Gastrocnemius medialis (tissue), 4 donors: ENCODE measurements at regions not wholly inside any gene's neighbourhood (a gene's known extent, or its start where the extent isn't known, plus 50 kb on each side); places are given as distances from the start of the nearest gene placed in this dataset.

Source experiments
- POLR2A ChIP-seq, 2 donors: fragments of 450-650 bp; IDR thresholded peaks; one replicate each; pipeline ENCODE4 v1.6.1; 2017; ENCODE audit warnings: antibody characterized with exemption in 2 of 2, mild to moderate bottlenecking in 2 of 2, moderate library complexity in 2 of 2
- TF ChIP-seq, protein P1 (sequence below), 5 experiments: fragments of 450-650 bp in 3 of 5; fragments of 200-600 bp in 2 of 5; sonication (generic) in 2 of 5; IDR thresholded peaks in 4 of 5; conservative IDR thresholded peaks in 1 of 5; 1 replicate in 4 of 5; 2 replicates in 1 of 5; pipeline ENCODE4 v1.5.1; 2016 to 2019; ENCODE audit warnings: antibody characterized with exemption in 5 of 5, mild to moderate bottlenecking in 3 of 5, moderate library complexity in 3 of 5

DNA sequence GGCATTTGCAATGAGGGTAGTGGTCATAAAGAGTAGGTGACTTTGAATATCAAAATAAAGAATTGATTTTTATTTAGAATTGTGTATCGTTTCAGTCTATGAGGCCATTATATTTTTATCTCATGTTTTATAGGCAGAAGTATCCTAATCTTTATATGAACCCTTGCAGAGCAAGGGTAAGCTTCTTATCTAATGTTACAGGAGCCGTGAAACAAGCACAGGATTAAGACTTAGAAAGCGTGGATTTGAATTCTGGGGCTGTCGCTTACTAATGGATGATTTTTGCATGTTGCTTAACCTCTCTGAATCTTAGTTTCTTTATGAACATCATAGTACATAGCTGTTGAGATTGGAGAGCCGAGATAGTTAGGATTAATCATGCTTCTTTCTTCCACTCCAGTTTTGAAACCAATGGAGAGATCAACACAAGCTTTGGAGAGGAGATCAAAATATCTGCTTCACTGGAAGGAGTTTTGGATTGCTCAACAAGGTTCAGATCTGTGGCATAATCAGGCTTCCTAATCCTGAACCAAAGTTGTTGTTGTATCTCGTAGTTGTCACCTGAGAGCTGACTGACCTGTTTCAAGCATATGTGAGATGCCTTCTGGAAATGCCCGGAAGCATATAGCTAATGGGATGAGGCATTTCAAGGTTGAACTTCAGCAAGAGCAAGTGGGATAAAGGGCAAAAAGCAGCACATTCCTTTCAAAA is 166.9 kb upstream of the GK2 start:
- TF ChIP-seq, protein P1, sequence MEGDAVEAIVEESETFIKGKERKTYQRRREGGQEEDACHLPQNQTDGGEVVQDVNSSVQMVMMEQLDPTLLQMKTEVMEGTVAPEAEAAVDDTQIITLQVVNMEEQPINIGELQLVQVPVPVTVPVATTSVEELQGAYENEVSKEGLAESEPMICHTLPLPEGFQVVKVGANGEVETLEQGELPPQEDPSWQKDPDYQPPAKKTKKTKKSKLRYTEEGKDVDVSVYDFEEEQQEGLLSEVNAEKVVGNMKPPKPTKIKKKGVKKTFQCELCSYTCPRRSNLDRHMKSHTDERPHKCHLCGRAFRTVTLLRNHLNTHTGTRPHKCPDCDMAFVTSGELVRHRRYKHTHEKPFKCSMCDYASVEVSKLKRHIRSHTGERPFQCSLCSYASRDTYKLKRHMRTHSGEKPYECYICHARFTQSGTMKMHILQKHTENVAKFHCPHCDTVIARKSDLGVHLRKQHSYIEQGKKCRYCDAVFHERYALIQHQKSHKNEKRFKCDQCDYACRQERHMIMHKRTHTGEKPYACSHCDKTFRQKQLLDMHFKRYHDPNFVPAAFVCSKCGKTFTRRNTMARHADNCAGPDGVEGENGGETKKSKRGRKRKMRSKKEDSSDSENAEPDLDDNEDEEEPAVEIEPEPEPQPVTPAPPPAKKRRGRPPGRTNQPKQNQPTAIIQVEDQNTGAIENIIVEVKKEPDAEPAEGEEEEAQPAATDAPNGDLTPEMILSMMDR (IDR thresholded peaks at IDR 0.05 in 4 of 5, conservative IDR thresholded peaks at IDR 0.05 in 1 of 5) = no peak
- TF ChIP-seq POLR2A (IDR thresholded peaks at IDR 0.05) = no peak
